ELF-1 (cell line): ENCODE measurements at regions not wholly inside any gene's neighbourhood (a gene's known extent, or its start where the extent isn't known, plus 50 kb on each side); places are given as distances from the start of the nearest gene placed in this dataset.
"Not testable (repeated sequence)": the region's sequence is repeated elsewhere in the genome, so short reads cannot be mapped to it uniquely, and the experiment has no call there.

ENCODE experiments used
- DNase-seq: peaks from one replicate; pipeline ENCODE4 v3.0.0-alpha.2; 2016; ENCODE audit warnings: low read depth, low spot score

GRCh38 chr6:21771626-21772320 lies 178.2 kb downstream of the SOX4 start:
- no peak for DNase-seq

GRCh38 chr6:21772477-21772876 lies 178.9 kb downstream of the SOX4 start:
- DNase-seq, result no peak

GRCh38 chr6:21772884-21773575 lies 179.5 kb downstream of the SOX4 start:
- no peak for DNase-seq

- DNase-seq, result no peak
Measured at GRCh38 chr6:21773576-21773968, 180.0 kb downstream of the SOX4 start.

- no peak for DNase-seq
Measured at GRCh38 chr6:21777846-21778245, 184.3 kb downstream of the SOX4 start.

GRCh38 chr6:21780141-21780540 lies 186.6 kb downstream of the SOX4 start:
- no peak for DNase-seq

- DNase-seq, result no peak
Measured at GRCh38 chr6:21780679-21781078, 187.1 kb downstream of the SOX4 start.

- DNase-seq, result no peak
Measured at GRCh38 chr6:21781128-21781527, 187.6 kb downstream of the SOX4 start.

- DNase-seq, result no peak
Measured at GRCh38 chr6:21785164-21785563, 191.6 kb downstream of the SOX4 start.

GRCh38 chr6:21791056-21791455 lies 197.5 kb downstream of the SOX4 start:
- no peak for DNase-seq

- DNase-seq, result no peak
Measured at GRCh38 chr6:21791581-21791980, 198.0 kb downstream of the SOX4 start.

- no peak for DNase-seq
Measured at GRCh38 chr6:21792177-21792576, 198.6 kb downstream of the SOX4 start.

GRCh38 chr6:21796979-21797378 lies 203.4 kb downstream of the SOX4 start:
- not testable (repeated sequence) for DNase-seq

- no peak for DNase-seq
Measured at GRCh38 chr6:21798468-21798867, 204.9 kb downstream of the SOX4 start.

GRCh38 chr6:21800330-21800729 lies 206.8 kb downstream of the SOX4 start:
- no peak for DNase-seq

- no peak for DNase-seq
Measured at GRCh38 chr6:21800948-21801438, 207.4 kb downstream of the SOX4 start.

- DNase-seq, result no peak
Measured at GRCh38 chr6:21801446-21802174, 208.1 kb downstream of the SOX4 start.

GRCh38 chr6:21802175-21802822 lies 208.7 kb downstream of the SOX4 start:
- no peak for DNase-seq

GRCh38 chr6:21804941-21805610 lies 211.5 kb downstream of the SOX4 start:
- no peak for DNase-seq

- DNase-seq, result no peak
Measured at GRCh38 chr6:21807299-21808044, 213.9 kb downstream of the SOX4 start.

- DNase-seq, result no peak
Measured at GRCh38 chr6:21808045-21808470, 214.5 kb downstream of the SOX4 start.
